GM23338 (cell line): ENCODE measurements at regions not wholly inside any gene's neighbourhood (a gene's known extent, or its start where the extent isn't known, plus 50 kb on each side); places are given as distances from the start of the nearest gene placed in this dataset.

Source experiments
- ATAC-seq: fragments of 200-7000 bp; cut with Tn5 transposase; 3 replicates; pipeline ENCODE4 v1.9.1; 2020
- DNase-seq: peaks from one replicate; pipeline ENCODE4 v3.0.0-alpha.2; 2015; ENCODE audit warnings: low spot score
- H2AFZ ChIP-seq: fragments of 200-600 bp; sonication (generic); 2 replicates; pipeline ENCODE4 v1.8.0; 2016; ENCODE audit warnings: antibody characterized with exemption, mild to moderate bottlenecking, moderate library complexity
- H3F3A ChIP-seq: fragments of 200-600 bp; sonication (generic); replicated peaks from 2 replicates; pipeline ENCODE4 v1.8.0; 2017; ENCODE audit warnings: antibody characterized with exemption, mixed run types, low read depth
- H3K27ac ChIP-seq: fragments of 200-600 bp; sonication (generic); 2 replicates; pipeline ENCODE4 v1.6.1; 2016; ENCODE audit warnings: low read depth
- H3K27me3 ChIP-seq: fragments of 200-600 bp; sonication (generic); 2 replicates; pipeline ENCODE4 v1.8.0; 2016; ENCODE audit warnings: mild to moderate bottlenecking, mixed run types, moderate library complexity; ENCODE audit not compliant: insufficient read depth
- H3K36me3 ChIP-seq: fragments of 200-600 bp; sonication (generic); 2 replicates; pipeline ENCODE4 v1.8.0; 2016; ENCODE audit warnings: mild to moderate bottlenecking; ENCODE audit not compliant: insufficient read depth
- H3K4me1 ChIP-seq: fragments of 200-600 bp; sonication (generic); 2 replicates; pipeline ENCODE4 v1.8.0; 2016; ENCODE audit warnings: mild to moderate bottlenecking, moderate library complexity; ENCODE audit not compliant: insufficient read depth
- H3K4me2 ChIP-seq: fragments of 200-600 bp; sonication (generic); 2 replicates; pipeline ENCODE4 v1.7.1; 2017; ENCODE audit warnings: mixed run types
- H3K4me3 ChIP-seq: fragments of 200-600 bp; sonication (generic); 2 replicates; pipeline ENCODE4 v1.6.1; 2016; ENCODE audit warnings: mixed run types
- H3K79me2 ChIP-seq: fragments of 200-600 bp; sonication (generic); replicated peaks from 2 replicates; pipeline ENCODE4 v1.8.0; 2017; ENCODE audit warnings: mild to moderate bottlenecking; ENCODE audit not compliant: insufficient read depth
- H3K9me2 ChIP-seq: fragments of 200-600 bp; sonication (generic); 2 replicates; pipeline ENCODE4 v1.8.0; 2017; ENCODE audit not compliant: insufficient read depth
- H4K20me1 ChIP-seq: fragments of 200-600 bp; sonication (generic); replicated peaks from 2 replicates; pipeline ENCODE4 v1.8.0; 2017; ENCODE audit warnings: mild to moderate bottlenecking; ENCODE audit not compliant: insufficient read depth
- H3K27ac Mint-ChIP-seq: 2 replicates; pipeline ENCODE4 v1.8.0; 2020; ENCODE audit warnings: inconsistent platforms, mild to moderate bottlenecking, moderate library complexity, mixed read lengths
- H3K27me3 Mint-ChIP-seq: 3 replicates; pipeline ENCODE4 v1.8.0; 2022; ENCODE audit warnings: low read depth, mild to moderate bottlenecking, moderate library complexity, mixed read lengths, inconsistent platforms; ENCODE audit not compliant: insufficient read depth, poor library complexity
- H3K36me3 Mint-ChIP-seq: 3 replicates; pipeline ENCODE4 v1.8.0; 2021; ENCODE audit warnings: low read depth, mild to moderate bottlenecking, inconsistent platforms, moderate library complexity, mixed read lengths
- H3K4me1 Mint-ChIP-seq: 3 replicates; pipeline ENCODE4 v1.8.0; 2020; ENCODE audit warnings: mild to moderate bottlenecking, inconsistent platforms, mixed read lengths
- H3K4me3 Mint-ChIP-seq: 3 replicates; pipeline ENCODE4 v1.8.0; 2021; ENCODE audit warnings: moderate library complexity, mild to moderate bottlenecking, inconsistent platforms, mixed read lengths
- H3K9me3 Mint-ChIP-seq: 3 replicates; pipeline ENCODE4 v1.8.0; 2020; ENCODE audit warnings: moderate library complexity, mild to moderate bottlenecking, inconsistent platforms, mixed read lengths
- CREB1 ChIP-seq: fragments of 250-450 bp; sonication (Bioruptor Pico); IDR thresholded peaks from 2 replicates; pipeline ENCODE4 v1.5.0; 2020; ENCODE audit warnings: low read depth, mild to moderate bottlenecking, moderate library complexity
- EZH2 ChIP-seq: fragments of 200-600 bp; sonication (generic); IDR thresholded peaks from one replicate; pipeline ENCODE4 v1.8.0; 2017; ENCODE audit warnings: antibody characterized with exemption, mild to moderate bottlenecking, low read depth; ENCODE audit not compliant: unreplicated experiment
- EZH2phosphoT487 ChIP-seq: fragments of 200-600 bp; sonication (generic); IDR thresholded peaks from one replicate; pipeline ENCODE4 v1.8.1; 2018; ENCODE audit warnings: antibody characterized with exemption; ENCODE audit not compliant: unreplicated experiment
- JUNB ChIP-seq: IDR thresholded peaks from one replicate; pipeline ENCODE4 v1.6.1; 2016; ENCODE audit warnings: antibody characterized with exemption; ENCODE audit not compliant: unreplicated experiment
- NANOG ChIP-seq: IDR thresholded peaks from 2 replicates; pipeline ENCODE4 v1.6.1; 2016; ENCODE audit warnings: antibody characterized with exemption, borderline replicate concordance
- POLR2AphosphoS5 ChIP-seq: IDR thresholded peaks from 2 replicates; pipeline ENCODE4 v1.6.1; 2016; ENCODE audit warnings: antibody characterized with exemption, low read depth
- STAT1 ChIP-seq: IDR thresholded peaks from one replicate; pipeline ENCODE4 v1.6.1; 2016; ENCODE audit warnings: antibody characterized with exemption; ENCODE audit not compliant: unreplicated experiment
- ZNF114 ChIP-seq: fragments of 250-450 bp; sonication (Bioruptor Pico); IDR thresholded peaks from 2 replicates; pipeline ENCODE4 v1.5.0; 2020; ENCODE audit warnings: mild to moderate bottlenecking, moderate library complexity
- ZNF331 ChIP-seq: fragments of 250-450 bp; sonication (Bioruptor Pico); IDR thresholded peaks from 2 replicates; pipeline ENCODE4 v1.5.0; 2020; ENCODE audit warnings: low read depth, mild to moderate bottlenecking, moderate library complexity
- TF ChIP-seq, protein P1 (sequence below): IDR thresholded peaks from 2 replicates; pipeline ENCODE4 v1.6.1; 2016; ENCODE audit warnings: antibody characterized with exemption
- TF ChIP-seq, protein P2 (sequence below): fragments of 250-450 bp; sonication (Bioruptor Pico); IDR thresholded peaks from 2 replicates; pipeline ENCODE4 v1.5.0; 2020; ENCODE audit warnings: mild to moderate bottlenecking, moderate library complexity
- TF ChIP-seq, protein P3 (sequence below): IDR thresholded peaks from one replicate; pipeline ENCODE4 v1.6.1; 2018; ENCODE audit warnings: antibody characterized with exemption; ENCODE audit not compliant: unreplicated experiment
- TF ChIP-seq, protein P4 (sequence below), 2 experiments: fragments of 200-600 bp in 1 of 2; sonication (generic) in 1 of 2; conservative IDR thresholded peaks; 2 replicates each; pipeline versions ENCODE4 v1.5.1 to v1.6.1; 2016 to 2017; ENCODE audit warnings: antibody characterized with exemption in 2 of 2, low read depth in 2 of 2, mild to moderate bottlenecking in 2 of 2, moderate library complexity in 1 of 2

DNA sequence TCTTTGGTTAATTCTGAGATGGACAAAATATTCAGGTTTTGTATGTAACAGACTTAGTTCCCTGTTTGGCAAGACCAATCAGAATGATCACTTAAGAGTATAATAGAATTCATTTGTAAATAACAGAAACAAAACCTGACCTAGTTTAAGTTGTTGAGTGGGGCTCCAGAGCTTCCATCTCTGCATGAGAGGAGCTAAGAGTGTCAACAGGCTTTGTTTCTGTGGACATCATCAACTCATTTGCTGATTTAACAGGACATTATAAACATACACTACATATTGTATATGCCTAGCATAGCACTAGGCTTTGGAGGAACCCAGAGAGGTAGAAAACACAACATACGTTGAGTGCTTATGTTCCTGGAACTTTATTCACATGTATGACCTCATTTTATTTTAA is 75.3 kb upstream of the TRIB2 start:
- Histone ChIP-seq H3K27ac (no peak overlapping the region), H3K79me2 (no peaks in the 10 kb centered on the region), H3K36me3 (no peaks in the 10 kb centered on the region), H3K4me3 (no peak overlapping the region), H3K27me3 (no peaks in the 10 kb centered on the region), H4K20me1 (no peaks in the 10 kb centered on the region), H3K4me2 (no peak overlapping the region), H3F3A (no peaks in the 10 kb centered on the region), H3K4me1 (no peaks in the 10 kb centered on the region), H3K9me2 (peaks cover 7% of the 10 kb centered on the region; the same call in 1 of the 2 replicates), H2AFZ (no peak overlapping the region)
- ATAC-seq, result no peak
- Mint-ChIP-seq H3K27me3 (peaks cover 2% of the 10 kb centered on the region), H3K36me3 (0 out of 3 replicates have a peak, but pooled peaks cover 3% of the 10 kb centered on the region), H3K4me3 (no peak overlapping the region), H3K9me3 (peaks cover 8% of the 10 kb centered on the region), H3K27ac (no peak overlapping the region), H3K4me1 (peaks cover 6% of the 10 kb centered on the region)
- no peak for DNase-seq
- no peak for TF ChIP-seq EZH2
- TF ChIP-seq POLR2AphosphoS5, result no peak
- TF ChIP-seq, protein P1, sequence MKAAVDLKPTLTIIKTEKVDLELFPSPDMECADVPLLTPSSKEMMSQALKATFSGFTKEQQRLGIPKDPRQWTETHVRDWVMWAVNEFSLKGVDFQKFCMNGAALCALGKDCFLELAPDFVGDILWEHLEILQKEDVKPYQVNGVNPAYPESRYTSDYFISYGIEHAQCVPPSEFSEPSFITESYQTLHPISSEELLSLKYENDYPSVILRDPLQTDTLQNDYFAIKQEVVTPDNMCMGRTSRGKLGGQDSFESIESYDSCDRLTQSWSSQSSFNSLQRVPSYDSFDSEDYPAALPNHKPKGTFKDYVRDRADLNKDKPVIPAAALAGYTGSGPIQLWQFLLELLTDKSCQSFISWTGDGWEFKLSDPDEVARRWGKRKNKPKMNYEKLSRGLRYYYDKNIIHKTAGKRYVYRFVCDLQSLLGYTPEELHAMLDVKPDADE, result no peak
- no peak for TF ChIP-seq JUNB
- TF ChIP-seq, protein P2, sequence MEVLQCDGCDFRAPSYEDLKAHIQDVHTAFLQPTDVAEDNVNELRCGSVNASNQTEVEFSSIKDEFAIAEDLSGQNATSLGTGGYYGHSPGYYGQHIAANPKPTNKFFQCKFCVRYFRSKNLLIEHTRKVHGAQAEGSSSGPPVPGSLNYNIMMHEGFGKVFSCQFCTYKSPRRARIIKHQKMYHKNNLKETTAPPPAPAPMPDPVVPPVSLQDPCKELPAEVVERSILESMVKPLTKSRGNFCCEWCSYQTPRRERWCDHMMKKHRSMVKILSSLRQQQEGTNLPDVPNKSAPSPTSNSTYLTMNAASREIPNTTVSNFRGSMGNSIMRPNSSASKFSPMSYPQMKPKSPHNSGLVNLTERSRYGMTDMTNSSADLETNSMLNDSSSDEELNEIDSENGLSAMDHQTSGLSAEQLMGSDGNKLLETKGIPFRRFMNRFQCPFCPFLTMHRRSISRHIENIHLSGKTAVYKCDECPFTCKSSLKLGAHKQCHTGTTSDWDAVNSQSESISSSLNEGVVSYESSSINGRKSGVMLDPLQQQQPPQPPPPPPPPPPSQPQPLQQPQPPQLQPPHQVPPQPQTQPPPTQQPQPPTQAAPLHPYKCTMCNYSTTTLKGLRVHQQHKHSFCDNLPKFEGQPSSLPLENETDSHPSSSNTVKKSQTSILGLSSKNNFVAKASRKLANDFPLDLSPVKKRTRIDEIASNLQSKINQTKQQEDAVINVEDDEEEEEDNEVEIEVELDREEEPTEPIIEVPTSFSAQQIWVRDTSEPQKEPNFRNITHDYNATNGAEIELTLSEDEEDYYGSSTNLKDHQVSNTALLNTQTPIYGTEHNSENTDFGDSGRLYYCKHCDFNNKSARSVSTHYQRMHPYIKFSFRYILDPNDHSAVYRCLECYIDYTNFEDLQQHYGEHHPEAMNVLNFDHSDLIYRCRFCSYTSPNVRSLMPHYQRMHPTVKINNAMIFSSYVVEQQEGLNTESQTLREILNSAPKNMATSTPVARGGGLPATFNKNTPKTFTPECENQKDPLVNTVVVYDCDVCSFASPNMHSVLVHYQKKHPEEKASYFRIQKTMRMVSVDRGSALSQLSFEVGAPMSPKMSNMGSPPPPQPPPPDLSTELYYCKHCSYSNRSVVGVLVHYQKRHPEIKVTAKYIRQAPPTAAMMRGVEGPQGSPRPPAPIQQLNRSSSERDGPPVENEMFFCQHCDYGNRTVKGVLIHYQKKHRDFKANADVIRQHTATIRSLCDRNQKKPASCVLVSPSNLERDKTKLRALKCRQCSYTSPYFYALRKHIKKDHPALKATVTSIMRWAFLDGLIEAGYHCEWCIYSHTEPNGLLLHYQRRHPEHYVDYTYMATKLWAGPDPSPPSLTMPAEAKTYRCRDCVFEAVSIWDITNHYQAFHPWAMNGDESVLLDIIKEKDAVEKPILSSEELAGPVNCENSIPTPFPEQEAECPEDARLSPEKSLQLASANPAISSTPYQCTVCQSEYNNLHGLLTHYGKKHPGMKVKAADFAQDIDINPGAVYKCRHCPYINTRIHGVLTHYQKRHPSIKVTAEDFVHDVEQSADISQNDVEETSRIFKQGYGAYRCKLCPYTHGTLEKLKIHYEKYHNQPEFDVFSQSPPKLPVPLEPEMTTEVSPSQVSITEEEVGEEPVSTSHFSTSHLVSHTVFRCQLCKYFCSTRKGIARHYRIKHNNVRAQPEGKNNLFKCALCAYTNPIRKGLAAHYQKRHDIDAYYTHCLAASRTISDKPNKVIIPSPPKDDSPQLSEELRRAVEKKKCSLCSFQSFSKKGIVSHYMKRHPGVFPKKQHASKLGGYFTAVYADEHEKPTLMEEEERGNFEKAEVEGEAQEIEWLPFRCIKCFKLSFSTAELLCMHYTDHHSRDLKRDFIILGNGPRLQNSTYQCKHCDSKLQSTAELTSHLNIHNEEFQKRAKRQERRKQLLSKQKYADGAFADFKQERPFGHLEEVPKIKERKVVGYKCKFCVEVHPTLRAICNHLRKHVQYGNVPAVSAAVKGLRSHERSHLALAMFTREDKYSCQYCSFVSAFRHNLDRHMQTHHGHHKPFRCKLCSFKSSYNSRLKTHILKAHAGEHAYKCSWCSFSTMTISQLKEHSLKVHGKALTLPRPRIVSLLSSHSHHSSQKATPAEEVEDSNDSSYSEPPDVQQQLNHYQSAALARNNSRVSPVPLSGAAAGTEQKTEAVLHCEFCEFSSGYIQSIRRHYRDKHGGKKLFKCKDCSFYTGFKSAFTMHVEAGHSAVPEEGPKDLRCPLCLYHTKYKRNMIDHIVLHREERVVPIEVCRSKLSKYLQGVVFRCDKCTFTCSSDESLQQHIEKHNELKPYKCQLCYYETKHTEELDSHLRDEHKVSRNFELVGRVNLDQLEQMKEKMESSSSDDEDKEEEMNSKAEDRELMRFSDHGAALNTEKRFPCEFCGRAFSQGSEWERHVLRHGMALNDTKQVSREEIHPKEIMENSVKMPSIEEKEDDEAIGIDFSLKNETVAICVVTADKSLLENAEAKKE (CRISPR knock-in tag), result no peak
- no peak for TF ChIP-seq STAT1
- TF ChIP-seq EZH2phosphoT487, result no peak
- no peak for TF ChIP-seq ZNF114 (CRISPR knock-in tag)
- no peak for TF ChIP-seq ZNF331 (CRISPR knock-in tag)
- TF ChIP-seq, protein P3, sequence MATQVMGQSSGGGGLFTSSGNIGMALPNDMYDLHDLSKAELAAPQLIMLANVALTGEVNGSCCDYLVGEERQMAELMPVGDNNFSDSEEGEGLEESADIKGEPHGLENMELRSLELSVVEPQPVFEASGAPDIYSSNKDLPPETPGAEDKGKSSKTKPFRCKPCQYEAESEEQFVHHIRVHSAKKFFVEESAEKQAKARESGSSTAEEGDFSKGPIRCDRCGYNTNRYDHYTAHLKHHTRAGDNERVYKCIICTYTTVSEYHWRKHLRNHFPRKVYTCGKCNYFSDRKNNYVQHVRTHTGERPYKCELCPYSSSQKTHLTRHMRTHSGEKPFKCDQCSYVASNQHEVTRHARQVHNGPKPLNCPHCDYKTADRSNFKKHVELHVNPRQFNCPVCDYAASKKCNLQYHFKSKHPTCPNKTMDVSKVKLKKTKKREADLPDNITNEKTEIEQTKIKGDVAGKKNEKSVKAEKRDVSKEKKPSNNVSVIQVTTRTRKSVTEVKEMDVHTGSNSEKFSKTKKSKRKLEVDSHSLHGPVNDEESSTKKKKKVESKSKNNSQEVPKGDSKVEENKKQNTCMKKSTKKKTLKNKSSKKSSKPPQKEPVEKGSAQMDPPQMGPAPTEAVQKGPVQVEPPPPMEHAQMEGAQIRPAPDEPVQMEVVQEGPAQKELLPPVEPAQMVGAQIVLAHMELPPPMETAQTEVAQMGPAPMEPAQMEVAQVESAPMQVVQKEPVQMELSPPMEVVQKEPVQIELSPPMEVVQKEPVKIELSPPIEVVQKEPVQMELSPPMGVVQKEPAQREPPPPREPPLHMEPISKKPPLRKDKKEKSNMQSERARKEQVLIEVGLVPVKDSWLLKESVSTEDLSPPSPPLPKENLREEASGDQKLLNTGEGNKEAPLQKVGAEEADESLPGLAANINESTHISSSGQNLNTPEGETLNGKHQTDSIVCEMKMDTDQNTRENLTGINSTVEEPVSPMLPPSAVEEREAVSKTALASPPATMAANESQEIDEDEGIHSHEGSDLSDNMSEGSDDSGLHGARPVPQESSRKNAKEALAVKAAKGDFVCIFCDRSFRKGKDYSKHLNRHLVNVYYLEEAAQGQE, result no peak
- TF ChIP-seq CREB1 (CRISPR knock-in tag), result no peak
- TF ChIP-seq, protein P4, sequence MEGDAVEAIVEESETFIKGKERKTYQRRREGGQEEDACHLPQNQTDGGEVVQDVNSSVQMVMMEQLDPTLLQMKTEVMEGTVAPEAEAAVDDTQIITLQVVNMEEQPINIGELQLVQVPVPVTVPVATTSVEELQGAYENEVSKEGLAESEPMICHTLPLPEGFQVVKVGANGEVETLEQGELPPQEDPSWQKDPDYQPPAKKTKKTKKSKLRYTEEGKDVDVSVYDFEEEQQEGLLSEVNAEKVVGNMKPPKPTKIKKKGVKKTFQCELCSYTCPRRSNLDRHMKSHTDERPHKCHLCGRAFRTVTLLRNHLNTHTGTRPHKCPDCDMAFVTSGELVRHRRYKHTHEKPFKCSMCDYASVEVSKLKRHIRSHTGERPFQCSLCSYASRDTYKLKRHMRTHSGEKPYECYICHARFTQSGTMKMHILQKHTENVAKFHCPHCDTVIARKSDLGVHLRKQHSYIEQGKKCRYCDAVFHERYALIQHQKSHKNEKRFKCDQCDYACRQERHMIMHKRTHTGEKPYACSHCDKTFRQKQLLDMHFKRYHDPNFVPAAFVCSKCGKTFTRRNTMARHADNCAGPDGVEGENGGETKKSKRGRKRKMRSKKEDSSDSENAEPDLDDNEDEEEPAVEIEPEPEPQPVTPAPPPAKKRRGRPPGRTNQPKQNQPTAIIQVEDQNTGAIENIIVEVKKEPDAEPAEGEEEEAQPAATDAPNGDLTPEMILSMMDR (conservative IDR thresholded peaks at IDR 0.05; ENCODE audit: low read depth in 2 of 2), result no peak
- no peak for TF ChIP-seq NANOG
